ENCODE measurements at regions not wholly inside any gene's neighbourhood (a gene's known extent, or its start where the extent isn't known, plus 50 kb on each side); places are given as distances from the start of the nearest gene placed in this dataset.

GRCh38 chr9:135248111-135248510 is 160.6 kb downstream of the OLFM1 start:
- TF ChIP-seq CTCF (IDR thresholded peaks at IDR 0.05; ENCODE audit: insufficient read depth, low read length): no peak
- TF ChIP-seq, protein P1, sequence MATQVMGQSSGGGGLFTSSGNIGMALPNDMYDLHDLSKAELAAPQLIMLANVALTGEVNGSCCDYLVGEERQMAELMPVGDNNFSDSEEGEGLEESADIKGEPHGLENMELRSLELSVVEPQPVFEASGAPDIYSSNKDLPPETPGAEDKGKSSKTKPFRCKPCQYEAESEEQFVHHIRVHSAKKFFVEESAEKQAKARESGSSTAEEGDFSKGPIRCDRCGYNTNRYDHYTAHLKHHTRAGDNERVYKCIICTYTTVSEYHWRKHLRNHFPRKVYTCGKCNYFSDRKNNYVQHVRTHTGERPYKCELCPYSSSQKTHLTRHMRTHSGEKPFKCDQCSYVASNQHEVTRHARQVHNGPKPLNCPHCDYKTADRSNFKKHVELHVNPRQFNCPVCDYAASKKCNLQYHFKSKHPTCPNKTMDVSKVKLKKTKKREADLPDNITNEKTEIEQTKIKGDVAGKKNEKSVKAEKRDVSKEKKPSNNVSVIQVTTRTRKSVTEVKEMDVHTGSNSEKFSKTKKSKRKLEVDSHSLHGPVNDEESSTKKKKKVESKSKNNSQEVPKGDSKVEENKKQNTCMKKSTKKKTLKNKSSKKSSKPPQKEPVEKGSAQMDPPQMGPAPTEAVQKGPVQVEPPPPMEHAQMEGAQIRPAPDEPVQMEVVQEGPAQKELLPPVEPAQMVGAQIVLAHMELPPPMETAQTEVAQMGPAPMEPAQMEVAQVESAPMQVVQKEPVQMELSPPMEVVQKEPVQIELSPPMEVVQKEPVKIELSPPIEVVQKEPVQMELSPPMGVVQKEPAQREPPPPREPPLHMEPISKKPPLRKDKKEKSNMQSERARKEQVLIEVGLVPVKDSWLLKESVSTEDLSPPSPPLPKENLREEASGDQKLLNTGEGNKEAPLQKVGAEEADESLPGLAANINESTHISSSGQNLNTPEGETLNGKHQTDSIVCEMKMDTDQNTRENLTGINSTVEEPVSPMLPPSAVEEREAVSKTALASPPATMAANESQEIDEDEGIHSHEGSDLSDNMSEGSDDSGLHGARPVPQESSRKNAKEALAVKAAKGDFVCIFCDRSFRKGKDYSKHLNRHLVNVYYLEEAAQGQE (IDR thresholded peaks at IDR 0.05; ENCODE audit: insufficient replicate concordance, low read depth): no peak
- no peak for TF ChIP-seq POLR2AphosphoS5 (IDR thresholded peaks at IDR 0.05; ENCODE audit: low read depth)
- no peak for TF ChIP-seq SPI1 (IDR thresholded peaks at IDR 0.05; ENCODE audit: borderline replicate concordance, low read depth)
